Kidney epithelial cell (primary cell): ENCODE measurements at regions not wholly inside any gene's neighbourhood (a gene's known extent, or its start where the extent isn't known, plus 50 kb on each side); places are given as distances from the start of the nearest gene placed in this dataset.

Source experiments
- DNase-seq: peaks from one replicate; pipeline ENCODE4 v3.0.0-alpha.2; 2010; ENCODE audit warnings: low read depth
- H3K27me3 ChIP-seq: 2 replicates; pipeline ENCODE4 v1.6.0; 2011; ENCODE audit warnings: low read length; ENCODE audit not compliant: control insufficient read depth, insufficient read depth
- H3K36me3 ChIP-seq: 2 replicates; pipeline ENCODE4 v1.5.1; 2011; ENCODE audit warnings: low read length; ENCODE audit not compliant: control insufficient read depth, insufficient read depth
- H3K4me3 ChIP-seq: 2 replicates; pipeline ENCODE4 v1.5.1; 2011; ENCODE audit warnings: low read depth, mild to moderate bottlenecking, control low read depth, low read length
- CTCF ChIP-seq: IDR thresholded peaks from 2 replicates; pipeline ENCODE4 v1.5.1; 2011; ENCODE audit warnings: mild to moderate bottlenecking, moderate library complexity, low read length, control low read depth, inconsistent platforms; ENCODE audit not compliant: insufficient read depth, poor library complexity, severe bottlenecking

- no peak for DNase-seq
- Histone ChIP-seq H3K4me3 (no peak overlapping the region), H3K27me3 (no peaks in the 10 kb centered on the region), H3K36me3 (no peaks in the 10 kb centered on the region)
- no peak for TF ChIP-seq CTCF
Observed at GRCh38 chr3:154967090-154967489, 113.0 kb upstream of the MME start.

- TF ChIP-seq CTCF, result no peak
- Histone ChIP-seq H3K4me3 (no peak overlapping the region), H3K36me3 (no peaks in the 10 kb centered on the region), H3K27me3 (no peaks in the 10 kb centered on the region)
- peak; percentile 21 for DNase-seq
Observed at GRCh38 chr3:154956815-154957214, 123.3 kb upstream of the MME start.

DNA sequence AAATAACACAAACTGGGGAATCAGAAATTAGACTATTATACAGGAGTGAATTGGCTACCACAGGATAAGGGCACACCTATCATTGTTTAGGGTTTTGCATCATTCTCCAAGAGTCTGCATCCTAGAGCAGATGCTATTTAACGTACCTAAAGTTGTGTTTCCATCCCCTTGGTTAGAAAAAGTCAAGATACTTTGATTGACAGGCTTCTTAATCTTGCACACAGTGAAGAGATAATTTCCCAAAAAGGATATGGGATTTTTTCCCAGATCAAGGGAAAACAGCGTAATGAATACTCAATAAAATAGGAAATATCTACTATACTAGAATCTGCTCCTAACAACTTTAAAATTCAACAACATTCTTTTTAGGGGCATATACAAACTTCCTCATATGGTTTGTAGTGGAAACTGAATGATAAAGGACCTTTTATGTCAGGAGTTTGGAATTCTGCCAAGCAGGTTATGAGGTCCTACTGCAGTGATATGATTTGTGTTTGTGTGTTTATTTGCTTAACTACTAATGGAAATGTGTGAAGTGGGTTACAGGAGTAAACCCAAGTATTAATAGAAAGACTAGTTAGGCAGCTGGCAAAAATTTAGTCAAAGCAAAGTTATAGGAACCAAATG is 124.1 kb upstream of the MME start:
- Histone ChIP-seq H3K4me3 (no peak overlapping the region), H3K27me3 (no peaks in the 10 kb centered on the region), H3K36me3 (no peaks in the 10 kb centered on the region)
- no peak for DNase-seq
- no peak for TF ChIP-seq CTCF

- DNase-seq, result peak; percentile 26
Observed at GRCh38 chr3:154954757-154955156, 125.4 kb upstream of the MME start.

DNA sequence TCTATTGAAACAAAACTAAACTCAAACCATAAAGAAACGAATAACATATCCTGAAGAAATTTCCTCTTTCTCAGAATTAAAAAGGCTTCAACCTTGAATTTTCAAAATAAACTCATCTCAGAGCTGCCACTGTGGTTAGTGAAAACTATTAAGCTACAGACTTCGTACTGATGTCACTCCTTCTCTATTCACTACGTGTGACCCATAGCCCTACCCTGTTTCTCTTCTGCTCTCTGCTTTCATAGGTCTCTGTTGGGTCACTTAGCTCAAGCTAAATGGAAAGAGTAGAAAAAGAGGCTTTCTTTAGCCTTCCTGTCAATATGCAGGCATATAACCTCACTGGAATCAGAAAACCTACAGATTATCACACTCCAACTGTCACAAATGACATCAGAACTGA is 126.6 kb upstream of the MME start:
- H3K27me3 ChIP-seq, result no peaks in the 10 kb centered on the region
- TF ChIP-seq CTCF, result no peak
- DNase-seq, result no peak
- no peaks in the 10 kb centered on the region for H3K36me3 ChIP-seq
- no peak overlapping the region for H3K4me3 ChIP-seq

More at GRCh38 chr3:154954757-154955156, 125.4 kb upstream of the MME start:
- TF ChIP-seq CTCF, result peak; percentile 51
- H3K4me3 ChIP-seq, result no peak overlapping the region
- H3K27me3 ChIP-seq, result no peaks in the 10 kb centered on the region
- H3K36me3 ChIP-seq, result no peaks in the 10 kb centered on the region

GRCh38 chr3:154952553-154952952 is 127.6 kb upstream of the MME start:
- H3K27me3 ChIP-seq, result no peaks in the 10 kb centered on the region
- H3K36me3 ChIP-seq, result no peaks in the 10 kb centered on the region
- no peak overlapping the region for H3K4me3 ChIP-seq
- DNase-seq, result no peak
- TF ChIP-seq CTCF, result no peak
